Midbrain (tissue), 1 donor: ENCODE measurements at regions not wholly inside any gene's neighbourhood (a gene's known extent, or its start where the extent isn't known, plus 50 kb on each side); places are given as distances from the start of the nearest gene placed in this dataset.
"Not testable (repeated sequence)": the region's sequence is repeated elsewhere in the genome, so short reads cannot be mapped to it uniquely, and the experiment has no call there.

Source experiments
- DNase-seq: peaks from one replicate; lab custom pipeline; 2025; lab: John Stamatoyannopoulos, UW

GRCh38 chr6:50337532-50338122, 287.9 kb upstream of the DEFB112 start:
- DNase-seq: no peak

GRCh38 chr6:50353603-50354002, 303.9 kb upstream of the DEFB112 start:
- no peak for DNase-seq

DNA sequence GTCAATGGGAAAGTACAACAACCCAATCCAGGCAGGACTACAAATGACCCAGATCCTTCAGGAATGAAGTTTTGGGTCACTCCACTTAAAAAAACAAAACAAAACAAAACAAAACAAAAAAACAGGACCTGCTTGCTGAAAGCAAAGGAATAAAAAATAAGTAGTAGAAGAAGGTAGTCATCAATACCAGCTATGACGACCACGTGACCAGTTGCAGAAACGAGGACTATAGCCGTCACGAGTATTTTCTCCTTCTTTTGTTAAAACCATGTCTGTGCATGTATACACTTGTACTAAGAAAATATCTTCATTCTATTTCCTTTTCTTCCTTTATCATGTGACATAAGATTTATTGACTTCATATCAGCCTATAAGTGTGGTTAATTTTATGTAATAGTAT, 308.4 kb upstream of the DEFB112 start:
- no peak for DNase-seq

GRCh38 chr6:50361641-50362331, 312.1 kb upstream of the DEFB112 start:
- DNase-seq: no peak

DNA sequence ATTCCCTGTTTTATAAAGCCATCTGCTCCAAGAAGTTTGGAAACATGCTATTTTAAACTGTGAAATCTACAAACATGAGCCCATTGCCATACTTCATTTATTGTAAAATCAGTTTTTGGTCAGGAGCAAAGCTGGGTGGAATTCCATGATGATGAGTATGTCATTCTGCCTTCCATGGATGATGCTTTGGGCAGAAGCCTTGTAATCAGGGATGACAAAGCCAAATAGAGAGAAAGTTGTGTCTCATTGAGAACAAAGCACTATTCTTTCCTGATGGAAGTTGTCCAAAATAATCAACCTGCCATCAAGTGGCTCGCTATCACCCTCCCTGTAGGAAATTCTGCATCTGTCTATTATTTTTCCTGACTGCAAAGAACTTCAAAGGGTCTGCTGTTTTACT, 313.0 kb upstream of the DEFB112 start:
- no peak for DNase-seq

GRCh38 chr6:50369996-50370395, 320.3 kb upstream of the DEFB112 start:
- no peak for DNase-seq

- DNase-seq: no peak
These were observed 330.8 kb upstream of the DEFB112 start for GRCh38 chr6:50380406-50381098.

DNA sequence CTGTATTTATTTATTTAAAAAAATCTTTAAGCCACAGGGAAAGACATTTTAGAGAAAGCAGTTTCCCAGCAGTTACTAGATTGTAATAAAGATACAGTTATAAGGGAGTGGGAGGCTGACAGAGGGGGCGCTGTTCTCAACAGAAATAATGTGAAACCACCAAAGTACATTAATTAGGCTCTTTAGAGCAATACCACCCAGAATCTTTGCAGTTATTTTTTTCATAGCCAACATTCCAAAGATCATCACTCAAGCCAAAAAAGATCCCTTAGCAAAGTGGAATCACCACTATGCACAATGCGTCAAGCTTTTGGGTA, 331.3 kb upstream of the DEFB112 start:
- peak; percentile 2 for DNase-seq

- DNase-seq: no peak
These were observed 322.9 kb upstream of the TFAP2D start for GRCh38 chr6:50390416-50390815.

DNA sequence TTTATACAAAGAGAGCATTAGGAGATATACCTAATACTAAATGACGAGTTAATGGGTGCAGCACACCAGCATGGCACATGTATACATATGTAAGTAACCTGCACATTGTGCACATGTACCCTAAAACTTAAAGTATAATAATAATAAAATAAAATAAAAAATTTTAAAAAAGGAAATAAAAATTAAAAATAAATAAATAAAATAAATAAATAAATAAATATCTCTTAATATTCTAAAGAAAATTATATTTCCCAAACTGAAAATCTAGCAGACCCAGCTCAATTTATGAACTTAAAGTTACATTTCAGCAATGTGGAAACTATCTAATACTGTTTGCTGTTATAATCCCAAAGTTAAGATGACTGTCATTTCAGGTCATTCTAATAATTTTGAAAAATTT, 319.2 kb upstream of the TFAP2D start:
- DNase-seq: not testable (repeated sequence)

DNA sequence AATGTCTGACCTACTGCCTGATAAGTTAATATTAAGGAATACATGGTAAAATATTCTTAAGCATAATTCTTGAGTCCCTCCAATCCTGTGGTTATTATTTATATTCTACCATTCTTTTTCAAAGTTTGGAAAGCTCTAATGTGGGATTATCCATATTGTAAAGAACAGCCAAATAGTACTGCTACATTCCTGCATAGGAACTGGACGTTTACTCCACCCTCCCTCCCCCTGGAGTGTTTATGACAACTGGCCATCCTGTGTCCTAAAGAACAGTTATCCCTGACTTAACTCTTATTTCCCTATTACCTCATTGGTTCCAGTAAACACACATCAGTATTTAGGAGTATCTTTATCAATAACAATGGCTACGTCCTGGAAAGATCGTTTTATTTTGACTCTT, 308.7 kb upstream of the TFAP2D start:
- no peak for DNase-seq

DNA sequence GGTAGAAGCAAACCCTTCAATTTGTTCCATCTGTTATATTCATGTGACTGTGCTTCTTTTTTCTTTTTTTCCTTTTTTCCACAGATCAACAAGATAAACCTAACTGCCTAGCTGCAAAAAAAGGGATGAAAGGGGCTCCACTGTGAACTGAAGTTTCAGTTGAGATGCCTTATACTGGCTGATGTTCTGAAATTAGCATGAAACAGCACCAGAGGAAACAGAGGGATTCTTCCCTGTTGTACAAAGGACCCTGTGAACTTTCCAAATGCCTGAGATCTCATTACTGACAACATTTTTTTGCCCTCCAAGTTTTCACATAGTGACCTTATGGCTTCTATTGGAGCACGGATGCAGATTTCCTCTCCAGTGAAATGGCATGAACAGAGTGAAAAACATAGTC, 302.7 kb upstream of the TFAP2D start:
- DNase-seq: no peak

DNA sequence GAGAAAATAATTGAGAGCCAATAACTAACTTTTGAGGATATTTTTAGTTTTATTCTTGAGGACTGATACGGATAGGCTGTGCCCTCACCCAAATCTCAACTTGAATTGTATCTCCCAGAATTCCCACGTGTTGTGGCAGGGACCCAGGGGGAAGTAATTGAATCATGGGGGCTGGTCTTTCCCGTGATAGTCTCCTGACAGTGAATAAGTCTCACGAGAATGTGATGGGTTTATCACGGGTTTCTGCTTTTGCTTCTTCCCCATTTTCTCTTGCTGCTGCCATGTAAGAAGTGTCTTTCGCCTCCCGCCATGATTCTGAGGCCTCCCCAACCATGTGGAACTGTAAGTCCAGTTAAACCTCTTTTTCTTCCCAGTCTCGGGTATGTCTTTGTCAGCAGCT, 292.3 kb upstream of the TFAP2D start:
- DNase-seq: not testable (repeated sequence)

DNA sequence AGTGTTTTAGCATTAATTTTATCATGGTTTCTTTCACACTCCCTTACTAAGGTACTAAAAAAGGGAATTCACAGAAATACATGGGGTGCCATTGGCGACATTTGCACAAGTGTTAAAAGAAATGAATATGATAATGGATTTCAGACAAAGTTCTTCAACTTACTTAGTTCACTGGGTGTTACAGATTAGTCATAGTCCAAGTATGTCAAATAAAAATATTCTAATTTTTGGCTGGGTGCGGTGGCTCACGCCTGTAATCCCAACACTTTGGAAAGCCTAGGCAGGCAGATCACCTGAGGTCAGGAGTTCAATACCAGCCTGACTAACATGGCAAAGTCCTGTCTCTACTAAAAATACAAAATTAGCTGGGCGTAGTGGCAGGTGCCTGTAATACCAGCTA, 286.1 kb upstream of the TFAP2D start:
- no peak for DNase-seq

- no peak for DNase-seq
These were observed 275.4 kb upstream of the TFAP2D start for GRCh38 chr6:50437901-50438300.

DNA sequence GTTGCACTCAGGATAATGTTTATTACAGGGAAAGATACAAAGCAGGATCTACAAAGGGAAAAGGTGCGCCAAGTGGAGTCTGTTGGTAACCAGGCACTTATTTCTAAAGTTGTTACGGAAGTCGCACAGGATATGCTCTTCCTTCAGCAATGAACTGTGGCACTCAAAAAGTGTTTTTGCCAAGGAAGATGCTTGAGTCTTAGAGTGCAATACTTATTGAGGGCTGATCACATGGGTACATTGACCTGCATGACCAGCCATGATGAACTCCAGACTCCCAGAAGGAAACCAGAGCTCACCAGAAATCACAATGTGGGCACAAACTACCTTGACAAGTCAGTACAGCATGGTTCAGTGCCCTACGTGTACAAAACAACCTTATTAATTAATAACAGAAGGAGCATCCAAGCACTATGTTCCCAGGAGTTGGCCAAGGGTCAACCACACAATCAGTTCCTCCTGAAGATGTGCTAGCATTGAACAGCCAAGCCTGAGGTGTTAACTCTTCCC, 270.7 kb upstream of the TFAP2D start:
- DNase-seq: no peak

- DNase-seq: no peak
These were observed 270.2 kb upstream of the TFAP2D start for GRCh38 chr6:50443144-50443543.

GRCh38 chr6:50449128-50449527, 264.2 kb upstream of the TFAP2D start:
- no peak for DNase-seq

GRCh38 chr6:50451826-50452400, 261.4 kb upstream of the TFAP2D start:
- no peak for DNase-seq

- no peak for DNase-seq
These were observed 258.3 kb upstream of the TFAP2D start for GRCh38 chr6:50455029-50455428.

DNA sequence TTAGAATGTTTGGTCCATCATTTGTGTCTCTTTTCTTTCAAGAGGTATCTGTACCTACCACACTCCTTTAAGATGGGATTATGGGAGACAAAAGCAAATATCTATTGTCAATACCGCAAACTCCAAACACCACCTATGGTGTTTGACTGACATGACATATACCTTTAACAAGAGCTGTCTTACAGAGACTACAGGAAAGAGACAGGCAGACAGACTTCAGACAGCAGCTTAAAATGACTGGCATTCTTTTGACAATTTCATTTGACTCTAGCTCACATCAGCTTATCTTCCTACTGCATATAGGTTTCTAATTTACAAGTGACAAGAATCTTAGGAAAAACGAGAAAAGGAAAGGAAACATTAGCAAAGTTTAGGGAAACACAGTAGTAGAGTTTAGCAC, 256.0 kb upstream of the TFAP2D start:
- DNase-seq: no peak

DNA sequence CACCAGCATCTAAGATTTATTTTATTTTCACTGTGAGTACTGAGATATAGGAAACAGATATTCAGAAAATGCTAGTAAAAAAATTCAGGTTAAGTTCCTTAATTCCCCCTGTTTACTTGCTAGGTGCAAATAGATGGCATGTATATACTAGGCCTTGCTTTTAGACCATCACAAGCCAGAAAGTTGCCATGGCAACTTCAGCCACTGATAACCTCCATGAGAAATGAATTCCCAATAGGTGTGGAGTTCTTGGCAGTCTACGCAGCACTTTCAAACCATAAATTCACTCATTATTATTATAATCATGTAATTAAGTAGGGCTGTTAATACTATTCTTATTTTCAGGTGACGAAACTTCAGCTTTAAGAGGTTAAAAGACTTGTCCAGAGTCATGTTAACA, 251.6 kb upstream of the TFAP2D start:
- DNase-seq: no peak

- no peak for DNase-seq
These were observed 249.4 kb upstream of the TFAP2D start for GRCh38 chr6:50463931-50464330.
